Hepatocyte (in vitro differentiated cells): ENCODE measurements at regions not wholly inside any gene's neighbourhood (a gene's known extent, or its start where the extent isn't known, plus 50 kb on each side); places are given as distances from the start of the nearest gene placed in this dataset.

Experiments
- CTCF ChIP-seq: fragments of 200-600 bp; sonication (generic); IDR thresholded peaks from 2 replicates; pipeline ENCODE4 v1.5.1; 2016; ENCODE audit warnings: antibody characterized with exemption, mild to moderate bottlenecking; ENCODE audit not compliant: poor library complexity
- EZH2phosphoT487 ChIP-seq: fragments of 200-600 bp; sonication (generic); IDR thresholded peaks from one replicate; pipeline ENCODE4 v1.6.1; 2018; ENCODE audit warnings: antibody characterized with exemption, mild to moderate bottlenecking, low read depth, moderate library complexity; ENCODE audit not compliant: unreplicated experiment, severe bottlenecking

DNA sequence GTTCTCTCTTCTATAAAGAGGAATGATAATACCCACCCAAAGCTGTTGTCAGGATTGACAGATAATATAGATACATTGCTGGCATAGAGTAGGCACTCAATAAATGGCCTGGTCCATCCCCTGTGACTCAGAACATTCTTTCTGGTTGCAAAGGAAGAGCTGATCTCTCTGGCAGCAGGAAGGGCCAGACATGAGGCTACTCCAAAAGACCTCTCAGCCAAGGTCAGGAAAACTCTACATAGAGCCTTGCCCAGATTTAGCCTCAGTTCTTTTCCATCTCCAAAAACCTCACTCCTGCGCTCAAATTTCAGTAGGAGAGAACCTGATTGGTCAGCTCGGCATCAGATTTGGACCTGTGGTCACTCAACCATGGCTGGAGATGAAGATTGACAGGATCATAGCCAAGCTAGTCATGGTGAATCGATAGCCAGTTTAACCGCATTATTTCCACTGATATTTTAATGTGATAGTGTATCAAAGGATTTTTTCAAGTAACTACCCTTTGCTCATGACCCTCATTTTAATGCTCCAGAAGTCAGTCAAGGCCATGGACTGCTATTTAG, 319.6 kb downstream of the DRD1 start:
- TF ChIP-seq CTCF (no peak), EZH2phosphoT487 (no peak)
